Spleen (tissue), 7 donors: ENCODE measurements at regions not wholly inside any gene's neighbourhood (a gene's known extent, or its start where the extent isn't known, plus 50 kb on each side); places are given as distances from the start of the nearest gene placed in this dataset.

Source experiments
- POLR2A ChIP-seq, 3 donors: fragments of 450-650 bp; IDR thresholded peaks; one replicate each; pipeline ENCODE4 v1.5.1; 2017; ENCODE audit warnings: antibody characterized with exemption in 3 of 3, mild to moderate bottlenecking in 1 of 3
- POLR2AphosphoS5 ChIP-seq, 3 donors: sonication (generic); formaldehyde crosslinking; IDR thresholded peaks; one replicate each; pipeline ENCODE4 v1.5.1; 2017; ENCODE audit warnings: antibody characterized with exemption in 3 of 3
- TF ChIP-seq, protein P1 (sequence below), 11 experiments: fragments of 200-600 bp in 7 of 11; fragments of 450-650 bp in 4 of 11; sonication (generic) in 4 of 11; IDR thresholded peaks in 8 of 11; conservative IDR thresholded peaks in 3 of 11; 1 replicate in 7 of 11; 2 replicates in 4 of 11; pipeline versions ENCODE4 v1.4.0 to v1.8.0; 2016 to 2021; ENCODE audit warnings: antibody characterized with exemption in 11 of 11, inconsistent platforms in 4 of 11, mild to moderate bottlenecking in 1 of 11
- donor health status: DM: no; HTN: no; CAD: no; lungs with moderate emphysema.
- donor health status: DM: no; HTN: no; CAD: no.
- donor health status: DM: no; HTN: no; CAD: no.

DNA sequence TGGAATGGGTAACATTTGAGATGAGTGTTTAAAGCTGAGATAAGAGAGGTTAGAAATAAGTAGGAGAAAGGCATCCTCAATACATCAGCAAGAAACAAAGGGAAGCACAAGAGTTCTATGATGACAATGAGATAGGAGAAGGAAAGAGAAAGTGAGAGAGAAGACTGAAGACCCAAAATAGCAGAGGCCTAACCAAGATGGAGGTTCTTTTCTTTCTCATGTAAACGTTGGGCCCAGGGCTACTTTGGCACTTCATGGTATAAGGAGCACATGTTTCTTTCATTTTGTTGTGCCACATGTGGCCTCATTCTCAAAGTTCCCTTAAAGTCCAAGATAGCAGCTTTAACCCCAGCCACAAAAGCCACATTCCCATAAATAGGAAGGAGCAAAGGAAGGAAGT lies 120.5 kb upstream of the RMST start:
- TF ChIP-seq, protein P1, sequence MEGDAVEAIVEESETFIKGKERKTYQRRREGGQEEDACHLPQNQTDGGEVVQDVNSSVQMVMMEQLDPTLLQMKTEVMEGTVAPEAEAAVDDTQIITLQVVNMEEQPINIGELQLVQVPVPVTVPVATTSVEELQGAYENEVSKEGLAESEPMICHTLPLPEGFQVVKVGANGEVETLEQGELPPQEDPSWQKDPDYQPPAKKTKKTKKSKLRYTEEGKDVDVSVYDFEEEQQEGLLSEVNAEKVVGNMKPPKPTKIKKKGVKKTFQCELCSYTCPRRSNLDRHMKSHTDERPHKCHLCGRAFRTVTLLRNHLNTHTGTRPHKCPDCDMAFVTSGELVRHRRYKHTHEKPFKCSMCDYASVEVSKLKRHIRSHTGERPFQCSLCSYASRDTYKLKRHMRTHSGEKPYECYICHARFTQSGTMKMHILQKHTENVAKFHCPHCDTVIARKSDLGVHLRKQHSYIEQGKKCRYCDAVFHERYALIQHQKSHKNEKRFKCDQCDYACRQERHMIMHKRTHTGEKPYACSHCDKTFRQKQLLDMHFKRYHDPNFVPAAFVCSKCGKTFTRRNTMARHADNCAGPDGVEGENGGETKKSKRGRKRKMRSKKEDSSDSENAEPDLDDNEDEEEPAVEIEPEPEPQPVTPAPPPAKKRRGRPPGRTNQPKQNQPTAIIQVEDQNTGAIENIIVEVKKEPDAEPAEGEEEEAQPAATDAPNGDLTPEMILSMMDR (IDR thresholded peaks at IDR 0.05 in 8 of 11, conservative IDR thresholded peaks at IDR 0.05 in 3 of 11): no peak
- no peak for TF ChIP-seq POLR2A (IDR thresholded peaks at IDR 0.05)
- TF ChIP-seq POLR2AphosphoS5 (IDR thresholded peaks at IDR 0.05): no peak
